Mucosa of stomach (tissue), 1 donor: ENCODE measurements at regions not wholly inside any gene's neighbourhood (a gene's known extent, or its start where the extent isn't known, plus 50 kb on each side); places are given as distances from the start of the nearest gene placed in this dataset.
"Not testable (repeated sequence)": the region's sequence is repeated elsewhere in the genome, so short reads cannot be mapped to it uniquely, and the experiment has no call there.

Experiments
- H3K27me3 ChIP-seq: one replicate; pipeline ENCODE4 v1.7.0; 2013; ENCODE audit warnings: mild to moderate bottlenecking, low read length; ENCODE audit not compliant: control insufficient read depth, insufficient read depth
- H3K36me3 ChIP-seq: one replicate; pipeline ENCODE4 v1.7.0; 2013; ENCODE audit warnings: low read length; ENCODE audit not compliant: control insufficient read depth, insufficient read depth
- H3K4me1 ChIP-seq: one replicate; pipeline ENCODE4 v1.7.0; 2013; ENCODE audit warnings: mild to moderate bottlenecking, low read length; ENCODE audit not compliant: control insufficient read depth, insufficient read depth
- H3K4me3 ChIP-seq: one replicate; pipeline ENCODE4 v1.7.0; 2013; ENCODE audit warnings: low read length
- H3K9ac ChIP-seq: one replicate; pipeline ENCODE4 v1.7.0; 2013; ENCODE audit warnings: mild to moderate bottlenecking, low read length, moderate library complexity
- H3K9me3 ChIP-seq: one replicate; pipeline ENCODE4 v1.7.0; 2013; ENCODE audit warnings: mild to moderate bottlenecking, low read length, moderate library complexity; ENCODE audit not compliant: control insufficient read depth
- donor health status: Pancreatic carcinoma.

- H3K4me3 ChIP-seq: no peak overlapping the region
- no peaks in the 10 kb centered on the region for H3K9me3 ChIP-seq
- H3K9ac ChIP-seq: no peak overlapping the region
- H3K27me3 ChIP-seq: no peaks in the 10 kb centered on the region
- no peaks in the 10 kb centered on the region for H3K36me3 ChIP-seq
- H3K4me1 ChIP-seq: no peaks in the 10 kb centered on the region
Measured at GRCh38 chr3:34046154-34046553, 247.7 kb downstream of the PDCD6IP start.

GRCh38 chr3:34053626-34054025 lies 255.2 kb downstream of the PDCD6IP start:
- no peaks in the 10 kb centered on the region for H3K4me1 ChIP-seq
- no peak overlapping the region for H3K4me3 ChIP-seq
- no peaks in the 10 kb centered on the region for H3K36me3 ChIP-seq
- no peak overlapping the region for H3K9ac ChIP-seq
- H3K27me3 ChIP-seq: no peaks in the 10 kb centered on the region
- no peaks in the 10 kb centered on the region for H3K9me3 ChIP-seq

GRCh38 chr3:34056181-34056910 lies 257.9 kb downstream of the PDCD6IP start:
- no peaks in the 10 kb centered on the region for H3K27me3 ChIP-seq
- no peaks in the 10 kb centered on the region for H3K36me3 ChIP-seq
- no peaks in the 10 kb centered on the region for H3K4me1 ChIP-seq
- H3K4me3 ChIP-seq: no peak overlapping the region
- no peaks in the 10 kb centered on the region for H3K9me3 ChIP-seq
- no peak overlapping the region for H3K9ac ChIP-seq

GRCh38 chr3:34056951-34057390 lies 258.5 kb downstream of the PDCD6IP start:
- Histone ChIP-seq H3K36me3 (no peaks in the 10 kb centered on the region), H3K9ac (no peak overlapping the region), H3K9me3 (no peaks in the 10 kb centered on the region), H3K4me1 (no peaks in the 10 kb centered on the region), H3K4me3 (no peak overlapping the region), H3K27me3 (no peaks in the 10 kb centered on the region)

- not testable (repeated sequence) for H3K9me3 ChIP-seq, H3K36me3 ChIP-seq, H3K4me1 ChIP-seq, H3K27me3 ChIP-seq, H3K9ac ChIP-seq, H3K4me3 ChIP-seq
Measured at GRCh38 chr3:34060995-34061394, 262.6 kb downstream of the PDCD6IP start.

GRCh38 chr3:34065901-34066300 lies 267.5 kb downstream of the PDCD6IP start:
- Histone ChIP-seq H3K9ac (no peak overlapping the region), H3K4me1 (no peaks in the 10 kb centered on the region), H3K36me3 (no peaks in the 10 kb centered on the region), H3K4me3 (no peak overlapping the region), H3K27me3 (no peaks in the 10 kb centered on the region), H3K9me3 (no peaks in the 10 kb centered on the region)

GRCh38 chr3:34066328-34066727 lies 267.9 kb downstream of the PDCD6IP start:
- Histone ChIP-seq H3K27me3 (no peaks in the 10 kb centered on the region), H3K4me3 (no peak overlapping the region), H3K9me3 (no peaks in the 10 kb centered on the region), H3K9ac (no peak overlapping the region), H3K4me1 (no peaks in the 10 kb centered on the region), H3K36me3 (no peaks in the 10 kb centered on the region)

GRCh38 chr3:34066999-34067398 lies 268.6 kb downstream of the PDCD6IP start:
- H3K9me3 ChIP-seq: no peaks in the 10 kb centered on the region
- H3K4me1 ChIP-seq: no peaks in the 10 kb centered on the region
- H3K36me3 ChIP-seq: no peaks in the 10 kb centered on the region
- no peak overlapping the region for H3K4me3 ChIP-seq
- no peaks in the 10 kb centered on the region for H3K27me3 ChIP-seq
- H3K9ac ChIP-seq: no peak overlapping the region

- H3K4me3 ChIP-seq: no peak overlapping the region
- no peaks in the 10 kb centered on the region for H3K9me3 ChIP-seq
- no peak overlapping the region for H3K9ac ChIP-seq
- H3K27me3 ChIP-seq: no peaks in the 10 kb centered on the region
- no peaks in the 10 kb centered on the region for H3K36me3 ChIP-seq
- no peaks in the 10 kb centered on the region for H3K4me1 ChIP-seq
Measured at GRCh38 chr3:34067536-34068051, 269.2 kb downstream of the PDCD6IP start.

GRCh38 chr3:34068505-34068904 lies 270.1 kb downstream of the PDCD6IP start:
- no peaks in the 10 kb centered on the region for H3K9me3 ChIP-seq
- no peaks in the 10 kb centered on the region for H3K27me3 ChIP-seq
- no peaks in the 10 kb centered on the region for H3K4me1 ChIP-seq
- no peak overlapping the region for H3K4me3 ChIP-seq
- no peaks in the 10 kb centered on the region for H3K36me3 ChIP-seq
- no peak overlapping the region for H3K9ac ChIP-seq

- H3K27me3 ChIP-seq: no peaks in the 10 kb centered on the region
- H3K9ac ChIP-seq: no peak overlapping the region
- H3K4me3 ChIP-seq: no peak overlapping the region
- H3K4me1 ChIP-seq: no peaks in the 10 kb centered on the region
- no peaks in the 10 kb centered on the region for H3K36me3 ChIP-seq
- H3K9me3 ChIP-seq: no peaks in the 10 kb centered on the region
Measured at GRCh38 chr3:34070831-34071585, 272.6 kb downstream of the PDCD6IP start.

GRCh38 chr3:34072297-34072696 lies 273.9 kb downstream of the PDCD6IP start:
- no peaks in the 10 kb centered on the region for H3K36me3 ChIP-seq
- no peak overlapping the region for H3K4me3 ChIP-seq
- no peaks in the 10 kb centered on the region for H3K4me1 ChIP-seq
- no peaks in the 10 kb centered on the region for H3K9me3 ChIP-seq
- H3K9ac ChIP-seq: no peak overlapping the region
- no peaks in the 10 kb centered on the region for H3K27me3 ChIP-seq
